Ovary (tissue), 7 donors: ENCODE measurements at regions not wholly inside any gene's neighbourhood (a gene's known extent, or its start where the extent isn't known, plus 50 kb on each side); places are given as distances from the start of the nearest gene placed in this dataset.

Experiments
- DNase-seq, 5 donors: peaks; one replicate each; pipeline ENCODE4 v3.0.0-alpha.2; 2019 to 2020
- H3K27ac ChIP-seq, 2 donors: fragments of 200-600 bp; one replicate each; pipeline versions ENCODE4 v1.5.1 to v1.8.0; 2019 to 2022
- H3K27me3 ChIP-seq: fragments of 200-600 bp; one replicate; pipeline ENCODE4 v1.8.0; 2022
- H3K36me3 ChIP-seq: fragments of 200-600 bp; sonication (generic); one replicate; pipeline ENCODE4 v1.5.1; 2019
- H3K4me1 ChIP-seq: one replicate; pipeline ENCODE4 v1.8.1; 2013; ENCODE audit warnings: mild to moderate bottlenecking, moderate library complexity; ENCODE audit not compliant: insufficient read depth
- H3K4me3 ChIP-seq: fragments of 200-600 bp; sonication (generic); one replicate; pipeline ENCODE4 v1.5.1; 2017
- H3K9me3 ChIP-seq, 2 donors: fragments of 200-600 bp in 1 of 2; sonication (generic) in 1 of 2; one replicate each; pipeline versions ENCODE4 v1.5.1 to v1.8.1; 2013 to 2019; ENCODE audit warnings: mild to moderate bottlenecking in 1 of 2, moderate library complexity in 1 of 2
- EP300 ChIP-seq: sonication (generic); formaldehyde crosslinking; IDR thresholded peaks from one replicate; pipeline ENCODE4 v1.6.1; 2017; ENCODE audit warnings: antibody characterized with exemption
- POLR2A ChIP-seq: fragments of 450-650 bp; IDR thresholded peaks from one replicate; pipeline ENCODE4 v1.6.1; 2017; ENCODE audit warnings: antibody characterized with exemption, mild to moderate bottlenecking, moderate library complexity
- WGBS, 3 donors: extraction: QIAGEN DNeasy Blood & Tissue Kit in 1 of 3; methylation state at CpG; one replicate each; pipeline versions ENCODE4 v1.1.5 to v1.1.7; 2013 to 2017; 5-methylcytosine and 5-hydroxymethylcytosine counted together
- intact Hi-C, 4 donors: fragments of 100-400 bp; cut with DNase I; formaldehyde crosslinking; loops; one replicate each; pipeline versions ENCODE4 v1.11.0 to v1.15.1; 2022 to 2023
- TF ChIP-seq, protein P1 (sequence below), 3 donors: fragments of 450-650 bp in 2 of 3; fragments of 200-600 bp in 1 of 3; IDR thresholded peaks; one replicate each; pipeline versions ENCODE4 v1.5.1 to v1.8.0; 2016 to 2022; ENCODE audit warnings: antibody characterized with exemption in 3 of 3, mild to moderate bottlenecking in 1 of 3
- donor health status: DM: no; HTN: no; CAD: no; lungs with moderate emphysema.
- donor health status: DM: no; HTN: no; CAD: no.
- donor health status: Bipolar disorder and iron deficiency.
- donor health status: DM: no; HTN: no; CAD: no.
- donor health status: DM: yes; HTN: yes; CAD: no.

DNA sequence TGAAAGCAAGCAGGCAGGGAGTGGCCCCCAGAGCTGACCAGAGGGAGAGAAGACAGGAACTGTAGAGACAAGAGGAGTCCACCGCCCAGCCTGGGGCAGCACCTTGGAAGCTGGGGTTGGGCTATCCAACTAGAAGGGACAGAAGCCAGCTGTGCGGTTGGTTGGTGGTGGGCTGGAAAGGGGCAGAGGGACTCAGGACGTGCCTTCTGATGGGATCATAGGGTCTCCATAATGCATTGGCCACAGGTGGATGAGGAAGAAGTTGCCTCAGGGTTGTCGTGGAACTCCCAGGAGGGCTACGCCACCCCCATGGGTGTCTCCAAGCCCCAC, 114.0 kb upstream of the RET start:
- 92 to 95% (median 93%) methylated on average over 5 of the region's 5 CpGs for WGBS, 3 donors
- TF ChIP-seq POLR2A = no peak
- TF ChIP-seq, protein P1, sequence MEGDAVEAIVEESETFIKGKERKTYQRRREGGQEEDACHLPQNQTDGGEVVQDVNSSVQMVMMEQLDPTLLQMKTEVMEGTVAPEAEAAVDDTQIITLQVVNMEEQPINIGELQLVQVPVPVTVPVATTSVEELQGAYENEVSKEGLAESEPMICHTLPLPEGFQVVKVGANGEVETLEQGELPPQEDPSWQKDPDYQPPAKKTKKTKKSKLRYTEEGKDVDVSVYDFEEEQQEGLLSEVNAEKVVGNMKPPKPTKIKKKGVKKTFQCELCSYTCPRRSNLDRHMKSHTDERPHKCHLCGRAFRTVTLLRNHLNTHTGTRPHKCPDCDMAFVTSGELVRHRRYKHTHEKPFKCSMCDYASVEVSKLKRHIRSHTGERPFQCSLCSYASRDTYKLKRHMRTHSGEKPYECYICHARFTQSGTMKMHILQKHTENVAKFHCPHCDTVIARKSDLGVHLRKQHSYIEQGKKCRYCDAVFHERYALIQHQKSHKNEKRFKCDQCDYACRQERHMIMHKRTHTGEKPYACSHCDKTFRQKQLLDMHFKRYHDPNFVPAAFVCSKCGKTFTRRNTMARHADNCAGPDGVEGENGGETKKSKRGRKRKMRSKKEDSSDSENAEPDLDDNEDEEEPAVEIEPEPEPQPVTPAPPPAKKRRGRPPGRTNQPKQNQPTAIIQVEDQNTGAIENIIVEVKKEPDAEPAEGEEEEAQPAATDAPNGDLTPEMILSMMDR (IDR thresholded peaks at IDR 0.05) = no peak
- TF ChIP-seq EP300 = no peak
- Histone ChIP-seq H3K4me3 (no peak overlapping the region), H3K9me3 (no peaks in the 10 kb centered on the region), H3K27ac (no peak overlapping the region), H3K36me3 (no peaks in the 10 kb centered on the region), H3K27me3 (no peaks in the 10 kb centered on the region), H3K4me1 (no peaks in the 10 kb centered on the region)
- intact Hi-C loops = no loop called here
- DNase-seq = peak in 3 of 5 donors; percentile 3 to 12 (median 5)

DNA sequence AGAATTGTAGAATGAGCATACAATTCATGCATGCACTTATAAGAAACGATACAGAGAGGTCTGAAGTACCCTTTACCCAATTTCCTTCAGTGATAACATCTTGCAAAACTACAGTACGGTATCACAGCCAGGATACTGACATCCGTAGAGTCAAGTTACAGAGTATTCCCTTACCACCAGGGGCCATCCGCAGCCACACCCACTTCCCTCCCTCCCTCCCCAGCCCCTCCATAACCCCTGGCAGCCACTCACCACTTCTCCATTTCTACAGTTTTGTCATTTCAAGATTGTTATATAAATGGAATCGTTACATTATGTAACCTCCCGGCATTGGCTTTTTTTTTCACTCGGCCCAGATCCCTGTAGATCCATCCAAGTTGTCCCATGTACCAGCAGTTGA, 113.6 kb upstream of the RET start:
- Histone ChIP-seq H3K36me3 (no peaks in the 10 kb centered on the region), H3K9me3 (no peaks in the 10 kb centered on the region), H3K27ac (no peak overlapping the region), H3K4me1 (no peaks in the 10 kb centered on the region), H3K27me3 (no peaks in the 10 kb centered on the region), H3K4me3 (no peak overlapping the region)
- TF ChIP-seq, protein P1 (IDR thresholded peaks at IDR 0.05) = no peak
- TF ChIP-seq EP300 = no peak
- intact Hi-C loops = no loop called here
- DNase-seq = no peak
- WGBS, 3 donors = 79 to 85% (median 84%) methylated on average over 7 of the region's 7 CpGs

GRCh38 chr10:42969147-42969546, 107.7 kb upstream of the RET start:
- WGBS, 3 donors = 55 to 74% (median 72%) methylated on average over 3 of the region's 3 CpGs
- no peak overlapping the region for H3K27ac ChIP-seq

GRCh38 chr10:42969909-42970308, 107.0 kb upstream of the RET start:
- no peaks in the 10 kb centered on the region for H3K4me1 ChIP-seq
- TF ChIP-seq, protein P1 (IDR thresholded peaks at IDR 0.05) = no peak
- TF ChIP-seq POLR2A (no peak), EP300 (no peak)
- intact Hi-C loops = loop anchor here in 1 of 4 donors (5.0 kb wide), 1 partner anchor 1662 kb away; no protein-coding TSS in a partner anchor
- no peaks in the 10 kb centered on the region for H3K36me3 ChIP-seq
- no peak overlapping the region for H3K4me3 ChIP-seq
- DNase-seq = peak in 1 of 5 donors; percentile 11
- H3K27me3 ChIP-seq = no peaks in the 10 kb centered on the region
- no peaks in the 10 kb centered on the region for H3K9me3 ChIP-seq
- H3K27ac ChIP-seq = no peak overlapping the region
- WGBS, 3 donors = 84 to 87% (median 86%) methylated on average over 4 to 6 of the region's 6 CpGs

More at GRCh38 chr10:42969147-42969546, 107.7 kb upstream of the RET start:
- no peak for DNase-seq
- Histone ChIP-seq H3K4me1 (no peaks in the 10 kb centered on the region), H3K27me3 (no peaks in the 10 kb centered on the region), H3K36me3 (no peaks in the 10 kb centered on the region), H3K4me3 (no peak overlapping the region), H3K9me3 (no peaks in the 10 kb centered on the region)
- intact Hi-C loops = no loop called here
- TF ChIP-seq POLR2A = no peak
- TF ChIP-seq EP300 = no peak

DNA sequence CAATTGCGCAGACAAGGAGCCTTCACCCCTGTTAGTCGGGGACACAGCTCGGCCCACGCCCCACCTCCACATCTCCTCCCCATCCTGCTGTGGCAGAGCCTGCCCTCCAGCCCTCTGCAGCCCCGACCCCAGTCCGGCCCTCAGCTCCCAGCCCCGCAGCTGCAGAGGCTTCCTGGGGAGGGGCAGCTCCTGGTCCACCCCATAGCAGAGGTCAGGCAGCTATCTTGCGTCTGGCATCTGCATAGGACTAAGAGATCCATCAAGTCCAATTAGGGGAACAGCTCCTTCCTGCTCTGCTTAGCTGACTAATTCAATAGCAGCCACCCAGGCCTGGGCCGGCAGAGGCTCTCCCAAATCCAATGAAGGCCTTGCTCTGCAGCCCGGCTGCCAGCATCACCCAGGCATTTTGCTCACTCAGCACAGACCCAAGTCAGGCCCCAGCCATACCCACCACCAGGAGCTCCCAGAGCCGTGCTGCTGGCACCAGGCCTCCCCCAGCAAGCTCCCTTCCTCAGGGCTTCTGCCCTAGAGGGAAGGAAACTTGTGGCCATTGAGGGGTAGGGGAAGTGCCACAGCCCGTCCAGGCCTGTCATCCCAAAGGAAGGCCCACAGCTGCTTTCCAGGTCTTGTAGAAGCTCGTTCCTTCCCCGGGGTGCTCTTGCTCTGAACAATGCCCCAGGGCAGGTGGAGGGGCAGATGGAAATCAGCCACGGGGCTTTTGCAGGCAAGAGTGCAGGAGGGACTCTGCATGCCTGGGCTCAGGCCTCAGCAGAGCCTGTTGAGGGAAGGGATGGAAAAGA, 106.2 kb upstream of the RET start:
- peak in 3 of 5 donors; percentile 4 to 20 (median 5) for DNase-seq
- WGBS, 3 donors = 75 to 77% (median 76%) methylated on average over 15 of the region's 15 CpGs
- Histone ChIP-seq H3K4me1 (no peaks in the 10 kb centered on the region), H3K27ac (no peak overlapping the region), H3K27me3 (no peaks in the 10 kb centered on the region), H3K36me3 (no peaks in the 10 kb centered on the region), H3K9me3 (no peaks in the 10 kb centered on the region), H3K4me3 (no peak overlapping the region)
- TF ChIP-seq, protein P1 (IDR thresholded peaks at IDR 0.05) = no peak
- no peak for TF ChIP-seq EP300
- TF ChIP-seq POLR2A = no peak
- intact Hi-C loops = loop anchor here in 1 of 4 donors (5.0 kb wide), 1 partner anchor 1662 kb away; no protein-coding TSS in a partner anchor
